Keratinocyte (primary cell): ENCODE measurements at regions not wholly inside any gene's neighbourhood (a gene's known extent, or its start where the extent isn't known, plus 50 kb on each side); places are given as distances from the start of the nearest gene placed in this dataset.

Source experiments
- DNase-seq: peaks from one replicate; pipeline ENCODE4 v3.0.0-alpha.2; 2011; ENCODE audit warnings: low read depth, missing footprints, low spot score
- FAIRE-seq: peaks from 2 replicates; lab custom pipeline; 2011; peaks lifted over from hg19 to GRCh38; lab: Jason Lieb, UNC
- H2AFZ ChIP-seq: 2 replicates; pipeline ENCODE4 v1.6.0; 2012; ENCODE audit warnings: low read length, control low read depth, inconsistent platforms; ENCODE audit not compliant: control insufficient read depth
- H3K27ac ChIP-seq: 2 replicates; pipeline ENCODE4 v1.5.1; 2011; ENCODE audit warnings: low read length; ENCODE audit not compliant: control insufficient read depth, insufficient read depth
- H3K27me3 ChIP-seq: 3 replicates; pipeline ENCODE4 v1.6.0; 2011; ENCODE audit warnings: low read length; ENCODE audit not compliant: control insufficient read depth, insufficient read depth; ENCODE audit errors: extremely low read depth
- H3K36me3 ChIP-seq, 2 experiments: 2 replicates in 1 of 2; 3 replicates in 1 of 2; pipeline ENCODE4 v1.5.1; 2011; ENCODE audit warnings: low read length in 2 of 2, mild to moderate bottlenecking in 1 of 2; ENCODE audit not compliant: control insufficient read depth in 2 of 2, insufficient read depth in 2 of 2; ENCODE audit errors: extremely low read depth in 1 of 2
- H3K4me1 ChIP-seq: 3 replicates; pipeline ENCODE4 v1.5.1; 2011; ENCODE audit warnings: low read length; ENCODE audit not compliant: control insufficient read depth, insufficient read depth; ENCODE audit errors: extremely low read depth
- H3K4me2 ChIP-seq: 3 replicates; pipeline ENCODE4 v1.6.0; 2011; ENCODE audit warnings: low read depth, low read length; ENCODE audit not compliant: control insufficient read depth, insufficient read depth; ENCODE audit errors: extremely low read depth
- H3K4me3 ChIP-seq, 3 experiments: fragments of 200-600 bp in 1 of 3; sonication (generic) in 1 of 3; 2 replicates in 2 of 3; 3 replicates in 1 of 3; pipeline ENCODE4 v1.5.1; 2011 to 2016; ENCODE audit warnings: low read length in 3 of 3, mild to moderate bottlenecking in 3 of 3, control low read depth in 2 of 3, inconsistent platforms in 1 of 3, low read depth in 1 of 3, mixed read lengths in 1 of 3, mixed run types in 1 of 3, moderate library complexity in 1 of 3; ENCODE audit not compliant: control insufficient read depth in 2 of 3, insufficient read depth in 2 of 3; ENCODE audit errors: extremely low read depth in 1 of 3
- H3K79me2 ChIP-seq: 2 replicates; pipeline ENCODE4 v1.6.0; 2012; ENCODE audit warnings: low read length; ENCODE audit not compliant: control insufficient read depth, insufficient read depth
- H3K9ac ChIP-seq: 3 replicates; pipeline ENCODE4 v1.6.0; 2011; ENCODE audit warnings: low read length; ENCODE audit not compliant: control insufficient read depth, insufficient read depth; ENCODE audit errors: extremely low read depth
- H3K9me1 ChIP-seq: 3 replicates; pipeline ENCODE4 v1.6.0; 2011; ENCODE audit warnings: low read length; ENCODE audit not compliant: control insufficient read depth, insufficient read depth; ENCODE audit errors: extremely low read depth
- H3K9me3 ChIP-seq: 2 replicates; pipeline ENCODE4 v1.5.1; 2012; ENCODE audit warnings: low read depth, low read length; ENCODE audit not compliant: control insufficient read depth
- H4K20me1 ChIP-seq: 3 replicates; pipeline ENCODE4 v1.6.0; 2011; ENCODE audit warnings: low read length; ENCODE audit not compliant: control insufficient read depth, insufficient read depth; ENCODE audit errors: extremely low read depth
- EZH2 ChIP-seq: IDR thresholded peaks from one replicate; pipeline ENCODE4 v1.6.1; 2012; ENCODE audit warnings: inconsistent platforms, mild to moderate bottlenecking, low read length, moderate library complexity
- dilution Hi-C: fragments of 300-500 bp; cut with MboI; formaldehyde crosslinking; loops from one replicate; pipeline ENCODE4 v1.7.0; 2020; ENCODE audit warnings: low sequenced_read_pairs; ENCODE audit not compliant: extremely low pct_ligation_motif_present
- TF ChIP-seq, protein P1 (sequence below), 3 experiments: IDR thresholded peaks in 1 of 3; conservative IDR thresholded peaks in 1 of 3; optimal IDR thresholded peaks in 1 of 3; 2 replicates in 2 of 3; 3 replicates in 1 of 3; pipeline versions ENCODE3 to v1.5.1; 2011; ENCODE audit warnings: low read length in 3 of 3, mild to moderate bottlenecking in 3 of 3, moderate library complexity in 2 of 3, control low read depth in 1 of 3, inconsistent platforms in 1 of 3; ENCODE audit not compliant: insufficient read depth in 2 of 3; ENCODE audit errors: extremely low read depth in 1 of 3

DNA sequence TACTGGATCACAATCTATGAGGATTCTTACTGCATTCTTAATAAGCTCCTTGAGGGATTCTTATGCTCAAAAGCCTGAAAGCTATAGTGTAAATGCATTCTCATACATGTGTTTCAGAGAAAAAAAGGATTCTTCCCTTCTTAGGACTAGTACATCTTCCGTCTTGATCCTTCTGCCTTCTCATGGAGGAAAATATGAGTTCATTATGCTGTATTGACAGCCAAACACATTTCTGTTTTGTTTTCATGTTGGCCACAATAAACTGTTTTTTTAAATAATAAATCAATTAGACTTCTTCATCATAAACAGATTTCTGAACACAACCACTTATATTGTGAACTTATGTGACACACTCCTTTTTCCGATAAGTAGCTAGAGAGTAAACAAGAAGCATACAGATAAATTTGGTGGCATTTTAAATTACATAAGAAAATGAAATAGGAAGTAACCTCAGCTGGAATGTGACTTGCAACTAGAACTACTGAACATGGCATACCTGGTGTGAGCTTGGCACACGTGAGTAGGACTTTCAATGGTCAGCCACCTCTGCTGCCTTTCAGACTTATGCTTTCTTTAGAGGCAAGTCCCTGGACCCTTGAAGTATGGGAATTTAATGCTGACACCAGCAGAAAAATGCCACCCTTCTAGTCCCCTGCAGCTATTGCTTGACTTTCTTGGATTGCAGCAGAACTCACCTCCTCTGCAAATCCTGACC lies 350.4 kb downstream of the BCKDHB start:
- Histone ChIP-seq H3K9me1 (no peaks in the 10 kb centered on the region), H3K79me2 (no peaks in the 10 kb centered on the region), H4K20me1 (no peaks in the 10 kb centered on the region), H2AFZ (no peak overlapping the region), H3K9ac (no peak overlapping the region), H3K27me3 (no peaks in the 10 kb centered on the region), H3K4me2 (peak overlapping the region; percentile 40), H3K36me3 (no peaks in the 10 kb centered on the region), H3K9me3 (no peaks in the 10 kb centered on the region), H3K4me3 (no peak overlapping the region), H3K4me1 (peaks cover 46% of the 10 kb centered on the region), H3K27ac (no peak overlapping the region)
- dilution Hi-C loops: no loop called here
- DNase-seq (no peak), FAIRE-seq (no peak)
- TF ChIP-seq, protein P1, sequence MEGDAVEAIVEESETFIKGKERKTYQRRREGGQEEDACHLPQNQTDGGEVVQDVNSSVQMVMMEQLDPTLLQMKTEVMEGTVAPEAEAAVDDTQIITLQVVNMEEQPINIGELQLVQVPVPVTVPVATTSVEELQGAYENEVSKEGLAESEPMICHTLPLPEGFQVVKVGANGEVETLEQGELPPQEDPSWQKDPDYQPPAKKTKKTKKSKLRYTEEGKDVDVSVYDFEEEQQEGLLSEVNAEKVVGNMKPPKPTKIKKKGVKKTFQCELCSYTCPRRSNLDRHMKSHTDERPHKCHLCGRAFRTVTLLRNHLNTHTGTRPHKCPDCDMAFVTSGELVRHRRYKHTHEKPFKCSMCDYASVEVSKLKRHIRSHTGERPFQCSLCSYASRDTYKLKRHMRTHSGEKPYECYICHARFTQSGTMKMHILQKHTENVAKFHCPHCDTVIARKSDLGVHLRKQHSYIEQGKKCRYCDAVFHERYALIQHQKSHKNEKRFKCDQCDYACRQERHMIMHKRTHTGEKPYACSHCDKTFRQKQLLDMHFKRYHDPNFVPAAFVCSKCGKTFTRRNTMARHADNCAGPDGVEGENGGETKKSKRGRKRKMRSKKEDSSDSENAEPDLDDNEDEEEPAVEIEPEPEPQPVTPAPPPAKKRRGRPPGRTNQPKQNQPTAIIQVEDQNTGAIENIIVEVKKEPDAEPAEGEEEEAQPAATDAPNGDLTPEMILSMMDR (optimal IDR thresholded peaks at IDR 0.05 in 1 of 3, IDR thresholded peaks at IDR 0.05 in 1 of 3, conservative IDR thresholded peaks at IDR 0.05 in 1 of 3; ENCODE audit: extremely low read depth in 1 of 3, insufficient read depth in 2 of 3, low read length in 3 of 3): no peak
- no peak for TF ChIP-seq EZH2

DNA sequence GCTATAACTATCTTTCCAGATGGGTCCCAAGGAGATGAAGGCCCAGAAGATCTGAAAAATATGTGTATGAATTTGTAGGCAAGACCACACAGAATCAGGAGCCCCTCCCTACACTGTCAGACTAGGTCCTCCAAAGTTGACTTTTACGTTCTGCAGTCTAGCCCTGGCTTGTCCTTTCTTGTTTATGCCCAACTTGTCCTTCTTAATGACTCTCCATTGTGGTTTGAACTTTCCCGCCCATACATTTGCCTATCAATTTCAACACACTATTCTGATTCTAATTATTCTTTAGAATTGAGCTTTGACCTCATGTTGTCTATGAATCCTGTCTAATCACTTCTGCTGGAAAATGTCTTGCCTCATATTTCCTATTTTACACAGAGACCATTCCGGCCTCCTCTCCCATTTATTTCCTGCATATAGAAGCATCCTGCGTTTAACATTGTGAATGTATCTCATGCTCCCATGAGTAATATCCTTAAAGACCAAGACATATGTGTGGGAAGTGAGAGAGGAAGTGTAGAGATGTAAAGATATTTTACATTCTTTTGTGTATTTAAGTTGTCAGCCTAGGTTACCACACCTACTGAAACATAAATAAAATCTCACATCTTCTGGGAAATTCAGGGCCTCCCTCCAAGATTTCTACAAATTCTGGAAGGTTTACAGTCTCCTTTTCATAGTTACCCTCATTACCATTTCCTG lies 348.3 kb downstream of the BCKDHB start:
- no peak for TF ChIP-seq EZH2
- TF ChIP-seq, protein P1 (optimal IDR thresholded peaks at IDR 0.05 in 1 of 3, IDR thresholded peaks at IDR 0.05 in 1 of 3, conservative IDR thresholded peaks at IDR 0.05 in 1 of 3; ENCODE audit: extremely low read depth in 1 of 3, insufficient read depth in 2 of 3, low read length in 3 of 3): no peak
- H3K36me3 ChIP-seq: no peaks in the 10 kb centered on the region
- H3K27me3 ChIP-seq: no peaks in the 10 kb centered on the region
- H4K20me1 ChIP-seq: no peaks in the 10 kb centered on the region
- H3K9me1 ChIP-seq: no peaks in the 10 kb centered on the region
- peak overlapping the region; percentile 64 for H3K27ac ChIP-seq
- H3K79me2 ChIP-seq: no peaks in the 10 kb centered on the region
- H3K9me3 ChIP-seq: no peaks in the 10 kb centered on the region
- peak overlapping the region; percentile 36 for H3K4me2 ChIP-seq
- peak overlapping the region; percentile 1 for H2AFZ ChIP-seq
- H3K9ac ChIP-seq: peak overlapping the region; percentile 4
- dilution Hi-C loops: no loop called here
- peak overlapping the region in 2 of 3 experiments; percentile 5 to 25 for H3K4me3 ChIP-seq
- DNase-seq (no peak), FAIRE-seq (peak; percentile 34)
- peaks cover 49% of the 10 kb centered on the region for H3K4me1 ChIP-seq
